ENCODE measurements at regions not wholly inside any gene's neighbourhood (a gene's known extent, or its start where the extent isn't known, plus 50 kb on each side); places are given as distances from the start of the nearest gene placed in this dataset.

DNA sequence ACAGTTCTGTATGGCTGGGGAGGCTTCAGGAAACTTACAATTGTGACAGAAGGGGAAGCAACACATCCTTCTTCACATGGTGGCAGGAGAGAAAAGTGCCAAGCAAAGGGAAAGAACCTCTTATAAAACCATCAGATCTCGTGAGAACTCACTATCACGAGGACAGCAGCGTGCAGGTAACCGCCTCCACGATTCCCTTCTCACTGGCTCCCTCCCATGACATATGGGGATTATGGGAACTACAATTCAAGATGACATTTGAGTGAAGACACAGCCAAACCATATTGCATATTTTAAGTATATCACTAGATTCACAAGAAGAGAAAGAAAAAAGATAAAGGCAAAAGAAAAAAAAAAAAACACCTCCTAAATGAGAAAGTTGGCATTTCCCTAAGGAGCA lies 431.9 kb upstream of the RGS17 start:
- WGBS, 2 donors, result 89 to 95% methylated on average over 5 of the region's 5 CpGs
- no peaks in the 10 kb centered on the region for H3K4me1 ChIP-seq

GRCh38 chr6:153553627-153554026 lies 422.5 kb upstream of the RGS17 start:
- TF ChIP-seq POLR2A (IDR thresholded peaks at IDR 0.05) (no peak), EP300 (IDR thresholded peaks at IDR 0.05) (no peak), CTCF (IDR thresholded peaks at IDR 0.05) (no peak), POLR2AphosphoS5 (IDR thresholded peaks at IDR 0.05) (no peak)
- Histone ChIP-seq H3K4me3 (no peak overlapping the region), H3K9me3 (no peaks in the 10 kb centered on the region), H3K36me3 (no peaks in the 10 kb centered on the region), H3K4me1 (no peaks in the 10 kb centered on the region), H3K27me3 (no peaks in the 10 kb centered on the region), H3K27ac (no peak overlapping the region)
- no peak for ATAC-seq (ENCODE audit: low FRiP score in 2 of 2)
- no peak for DNase-seq
- WGBS, 2 donors, result 72 to 75% methylated on average over 1 of the region's 1 CpG

More for the DNA sequence above, 431.9 kb upstream of the RGS17 start:
- TF ChIP-seq POLR2AphosphoS5 (IDR thresholded peaks at IDR 0.05) (no peak), CTCF (IDR thresholded peaks at IDR 0.05) (no peak), EP300 (IDR thresholded peaks at IDR 0.05) (no peak), POLR2A (IDR thresholded peaks at IDR 0.05) (no peak)
- Histone ChIP-seq H3K4me3 (no peak overlapping the region), H3K9me3 (no peaks in the 10 kb centered on the region), H3K36me3 (no peaks in the 10 kb centered on the region), H3K27ac (no peak overlapping the region), H3K27me3 (no peaks in the 10 kb centered on the region)
- DNase-seq (no peak), ATAC-seq (ENCODE audit: low FRiP score in 2 of 2) (no peak)

DNA sequence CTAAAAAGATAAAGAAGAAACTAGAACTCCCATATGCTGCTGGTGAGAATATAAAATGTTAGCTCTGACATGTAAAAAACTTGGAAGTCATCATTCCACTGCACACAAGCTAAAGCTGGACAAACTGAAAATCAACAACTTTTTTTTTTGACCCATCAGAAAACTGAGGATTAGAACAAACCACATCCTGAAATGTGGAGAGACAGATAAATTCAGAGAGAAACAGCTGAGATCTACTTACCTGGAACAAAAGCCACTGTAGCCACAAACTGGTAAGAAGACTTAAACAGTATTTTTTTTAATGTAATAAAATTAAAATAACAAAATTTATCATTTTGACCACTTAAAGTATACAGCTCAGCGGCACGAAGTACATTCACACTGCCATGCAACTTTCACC lies 408.5 kb upstream of the RGS17 start:
- H3K9me3 ChIP-seq, result peaks cover 0 to 7% (median 0%) of the 10 kb centered on the region in 4 donors
- 67 to 69% methylated on average over 2 of the region's 2 CpGs for WGBS, 2 donors
- H3K4me1 ChIP-seq, result no peaks in the 10 kb centered on the region
- no peaks in the 10 kb centered on the region for H3K27me3 ChIP-seq
- H3K27ac ChIP-seq, result no peak overlapping the region
- TF ChIP-seq EP300 (IDR thresholded peaks at IDR 0.05) (no peak), CTCF (IDR thresholded peaks at IDR 0.05) (no peak), POLR2A (IDR thresholded peaks at IDR 0.05) (no peak), POLR2AphosphoS5 (IDR thresholded peaks at IDR 0.05) (no peak)
- no peak for DNase-seq
- H3K4me3 ChIP-seq, result no peak overlapping the region
- no peak for ATAC-seq (ENCODE audit: low FRiP score in 2 of 2)
- H3K36me3 ChIP-seq, result no peaks in the 10 kb centered on the region

DNA sequence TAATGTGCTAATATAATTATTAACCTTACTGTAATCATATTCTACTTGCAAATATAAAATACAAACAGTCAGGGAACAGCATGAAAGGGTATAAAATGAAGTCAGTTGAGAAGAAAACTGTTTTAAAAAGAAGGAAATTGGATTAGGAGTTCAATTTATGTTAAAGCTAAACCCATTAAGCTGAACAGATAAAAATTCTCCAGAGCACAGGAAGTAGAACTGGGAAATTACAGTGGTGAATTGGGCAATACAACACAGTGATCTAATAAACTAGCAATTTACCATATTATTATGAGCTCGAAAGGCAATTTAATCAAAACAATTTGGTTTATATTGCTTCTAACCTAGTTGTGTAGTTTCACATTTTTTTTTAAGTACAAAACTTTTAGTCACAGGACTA lies 407.4 kb upstream of the RGS17 start:
- Histone ChIP-seq H3K4me3 (no peak overlapping the region), H3K9me3 (peaks cover 0 to 5% (median 0%) of the 10 kb centered on the region in 4 donors), H3K27me3 (no peaks in the 10 kb centered on the region), H3K4me1 (no peaks in the 10 kb centered on the region), H3K36me3 (no peaks in the 10 kb centered on the region), H3K27ac (no peak overlapping the region)
- ATAC-seq (ENCODE audit: low FRiP score in 2 of 2) (no peak), DNase-seq (no peak)
- 75 to 76% methylated on average over 1 of the region's 1 CpG for WGBS, 2 donors
- TF ChIP-seq EP300 (IDR thresholded peaks at IDR 0.05) (no peak), CTCF (IDR thresholded peaks at IDR 0.05) (no peak), POLR2AphosphoS5 (IDR thresholded peaks at IDR 0.05) (no peak), POLR2A (IDR thresholded peaks at IDR 0.05) (no peak)

- no peak overlapping the region for H3K27ac ChIP-seq
- DNase-seq (no peak), ATAC-seq (ENCODE audit: low FRiP score in 2 of 2) (no peak)
- H3K4me3 ChIP-seq, result no peak overlapping the region
- no peaks in the 10 kb centered on the region for H3K27me3 ChIP-seq
- no peaks in the 10 kb centered on the region for H3K36me3 ChIP-seq
- no peaks in the 10 kb centered on the region for H3K4me1 ChIP-seq
- TF ChIP-seq POLR2A (IDR thresholded peaks at IDR 0.05) (no peak), POLR2AphosphoS5 (IDR thresholded peaks at IDR 0.05) (no peak), CTCF (IDR thresholded peaks at IDR 0.05) (no peak), EP300 (IDR thresholded peaks at IDR 0.05) (no peak)
- H3K9me3 ChIP-seq, result no peaks in the 10 kb centered on the region
- 72 to 100% methylated on average over 1 of the region's 1 CpG for WGBS, 2 donors
These were observed 406.3 kb upstream of the RGS17 start for GRCh38 chr6:153537422-153537821.
